IPS-20b (cell line): ENCODE measurements at regions not wholly inside any gene's neighbourhood (a gene's known extent, or its start where the extent isn't known, plus 50 kb on each side); places are given as distances from the start of the nearest gene placed in this dataset.

Source experiments
- H3K27ac ChIP-seq: one replicate; pipeline ENCODE4 v1.5.1; 2013; ENCODE audit warnings: low read length
- H3K27me3 ChIP-seq: 2 replicates; pipeline ENCODE4 v1.6.1; 2013; ENCODE audit warnings: mild to moderate bottlenecking, low read length, inconsistent platforms; ENCODE audit not compliant: insufficient read depth
- H3K36me3 ChIP-seq: 2 replicates; pipeline ENCODE4 v1.6.1; 2013; ENCODE audit warnings: low read depth, mild to moderate bottlenecking, inconsistent platforms, low read length, moderate library complexity; ENCODE audit not compliant: insufficient read depth
- H3K4me1 ChIP-seq: 2 replicates; pipeline ENCODE4 v1.6.1; 2013; ENCODE audit warnings: mild to moderate bottlenecking, control low read depth, inconsistent platforms, low read length, moderate library complexity; ENCODE audit not compliant: insufficient read depth
- H3K4me3 ChIP-seq: 2 replicates; pipeline ENCODE4 v1.5.1; 2013; ENCODE audit warnings: mild to moderate bottlenecking, low read length, inconsistent platforms
- H3K9ac ChIP-seq: 2 replicates; pipeline ENCODE4 v1.6.1; 2013; ENCODE audit warnings: low read depth, mild to moderate bottlenecking, inconsistent platforms, low read length, moderate library complexity
- H3K9me3 ChIP-seq: 2 replicates; pipeline ENCODE4 v1.6.1; 2013; ENCODE audit warnings: mild to moderate bottlenecking, low read depth, low read length, inconsistent platforms; ENCODE audit not compliant: insufficient read depth

DNA sequence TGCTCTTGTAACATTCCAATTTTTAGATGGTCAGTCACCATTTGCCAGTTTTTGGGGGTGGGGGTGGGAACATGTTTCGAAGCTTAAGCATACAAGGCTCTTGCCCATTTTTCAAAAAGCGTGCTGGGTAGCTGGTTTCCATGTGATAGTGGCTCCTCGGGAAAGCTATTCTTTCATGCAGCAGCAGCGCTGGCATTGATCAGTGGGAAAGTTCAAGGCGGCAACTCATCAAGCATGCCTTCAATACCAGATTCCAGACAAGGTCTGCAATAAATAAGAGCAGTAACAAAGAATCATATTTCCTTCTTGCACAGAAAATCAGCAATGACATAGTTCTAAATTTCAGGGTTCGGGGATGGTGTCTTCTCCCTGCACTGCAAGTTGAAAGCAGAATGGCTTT is 133.5 kb upstream of the ONECUT1 start:
- Histone ChIP-seq H3K36me3 (no peaks in the 10 kb centered on the region), H3K9ac (no peak overlapping the region), H3K27me3 (no peaks in the 10 kb centered on the region), H3K27ac (no peak overlapping the region), H3K4me1 (no peaks in the 10 kb centered on the region), H3K4me3 (no peak overlapping the region), H3K9me3 (no peaks in the 10 kb centered on the region; the same call in 1 of the 2 replicates)

DNA sequence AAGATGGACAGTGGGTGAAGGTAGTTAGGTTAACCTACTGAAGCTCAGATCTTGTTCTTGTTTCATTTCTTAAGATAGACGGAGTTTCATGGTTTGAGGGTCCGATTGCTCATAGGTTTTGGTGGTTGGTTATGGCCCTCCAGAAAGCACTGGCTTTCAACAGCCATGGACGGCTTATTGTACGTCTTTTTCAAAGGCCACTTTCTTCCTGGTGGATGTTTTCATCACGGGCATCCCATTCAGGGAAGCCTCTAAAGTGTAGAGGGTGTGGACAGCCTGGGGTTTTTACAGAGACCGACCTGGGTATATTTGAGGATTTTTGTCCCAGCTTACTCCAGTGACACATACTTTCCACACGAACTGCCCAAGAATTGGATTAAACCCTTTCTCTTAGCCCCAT is 132.7 kb upstream of the ONECUT1 start:
- Histone ChIP-seq H3K9ac (no peak overlapping the region), H3K4me3 (no peak overlapping the region), H3K27ac (no peak overlapping the region), H3K4me1 (no peaks in the 10 kb centered on the region), H3K27me3 (no peaks in the 10 kb centered on the region), H3K36me3 (no peaks in the 10 kb centered on the region), H3K9me3 (no peaks in the 10 kb centered on the region; the same call in 1 of the 2 replicates)

DNA sequence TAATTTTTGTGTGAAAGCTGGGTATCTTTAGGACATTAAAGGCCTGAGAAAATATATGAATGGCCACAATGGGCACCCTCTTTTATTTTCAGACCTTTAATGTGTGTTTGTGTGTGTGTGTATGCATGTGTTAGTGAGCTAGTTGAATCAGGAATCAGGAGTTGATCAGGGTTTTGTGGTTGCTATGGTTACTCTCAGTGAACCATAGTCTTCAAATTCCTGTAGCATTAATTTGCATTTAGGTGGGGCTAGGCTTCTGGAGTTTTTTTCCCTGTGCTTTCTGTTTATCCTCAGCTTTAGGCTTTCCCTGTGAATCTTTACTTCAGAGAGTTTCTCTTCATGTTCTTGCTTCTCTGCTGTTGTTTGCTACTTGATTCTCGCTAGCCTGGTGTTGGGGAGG is 122.0 kb upstream of the ONECUT1 start:
- no peak overlapping the region for H3K4me3 ChIP-seq
- no peak overlapping the region for H3K9ac ChIP-seq
- no peaks in the 10 kb centered on the region for H3K9me3 ChIP-seq
- no peaks in the 10 kb centered on the region for H3K27me3 ChIP-seq
- H3K27ac ChIP-seq: no peak overlapping the region
- no peaks in the 10 kb centered on the region; the same call in 1 of the 2 replicates for H3K4me1 ChIP-seq
- no peaks in the 10 kb centered on the region for H3K36me3 ChIP-seq

DNA sequence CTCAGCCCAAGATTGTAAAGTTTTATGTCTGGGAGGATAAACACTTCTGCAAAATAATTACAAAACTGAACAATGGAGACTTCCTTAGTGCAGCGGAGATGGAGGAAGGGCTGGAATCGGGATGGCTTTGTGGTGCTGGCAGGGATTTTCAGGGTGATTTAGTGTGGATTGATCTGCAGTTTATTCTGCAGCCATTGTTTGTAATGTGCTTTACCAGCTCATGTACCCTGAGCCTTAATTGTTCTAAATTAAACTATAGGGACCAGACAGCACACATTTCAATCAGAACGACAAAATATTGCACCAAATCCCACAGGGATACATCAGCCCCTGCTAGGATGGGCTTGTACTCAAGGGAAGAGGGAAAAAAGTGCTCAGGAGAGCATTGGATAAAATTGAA is 103.2 kb upstream of the ONECUT1 start:
- H3K27me3 ChIP-seq: no peaks in the 10 kb centered on the region
- no peak overlapping the region for H3K9ac ChIP-seq
- no peaks in the 10 kb centered on the region for H3K9me3 ChIP-seq
- no peaks in the 10 kb centered on the region for H3K36me3 ChIP-seq
- no peak overlapping the region for H3K27ac ChIP-seq
- no peak overlapping the region for H3K4me3 ChIP-seq
- H3K4me1 ChIP-seq: no peaks in the 10 kb centered on the region

DNA sequence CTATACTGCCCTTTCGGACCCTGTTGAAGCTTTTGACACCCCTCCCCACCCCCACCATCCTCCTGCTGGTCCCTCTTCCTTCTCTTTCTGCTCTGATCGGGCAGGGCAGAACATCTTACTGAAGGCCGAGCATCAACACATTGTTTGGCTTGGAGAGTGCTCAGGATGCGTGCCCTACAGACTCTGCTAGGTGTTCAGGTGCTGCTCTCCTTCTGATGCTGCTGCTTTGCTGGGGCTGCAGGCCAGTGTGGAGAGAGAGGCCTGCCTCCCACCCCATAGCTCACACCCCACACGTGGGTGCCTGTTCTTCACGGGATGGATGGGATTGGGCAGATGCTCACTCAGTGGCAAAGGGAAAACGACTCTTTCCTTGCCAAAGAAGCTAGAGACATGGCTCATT is 89.8 kb upstream of the ONECUT1 start:
- no peaks in the 10 kb centered on the region for H3K9me3 ChIP-seq
- no peak overlapping the region for H3K27ac ChIP-seq
- peaks cover 4% of the 10 kb centered on the region; the same call in 1 of the 2 replicates for H3K4me1 ChIP-seq
- H3K9ac ChIP-seq: no peak overlapping the region
- H3K27me3 ChIP-seq: no peaks in the 10 kb centered on the region
- no peak overlapping the region for H3K4me3 ChIP-seq
- no peaks in the 10 kb centered on the region for H3K36me3 ChIP-seq

DNA sequence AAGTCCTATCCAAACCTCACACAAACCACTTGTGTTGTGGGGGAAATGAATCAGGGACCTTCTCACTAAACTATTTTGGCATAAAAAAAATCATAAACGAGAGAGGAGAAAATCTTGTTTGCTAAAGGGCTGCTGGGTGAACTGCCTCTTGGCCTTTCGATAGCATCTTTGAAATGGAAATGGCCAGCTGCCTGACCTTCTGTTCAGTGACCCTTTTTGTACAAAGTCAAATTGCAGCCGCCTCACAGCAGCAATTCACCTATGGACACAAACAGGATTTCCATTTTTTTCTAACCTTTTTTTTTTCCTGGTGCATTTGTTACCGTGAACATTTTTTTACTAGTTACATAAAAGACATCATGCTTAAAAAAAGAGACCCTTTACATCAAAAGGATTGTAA is 89.0 kb upstream of the ONECUT1 start:
- no peak overlapping the region for H3K27ac ChIP-seq
- peaks cover 4% of the 10 kb centered on the region; the same call in 1 of the 2 replicates for H3K4me1 ChIP-seq
- H3K27me3 ChIP-seq: no peaks in the 10 kb centered on the region
- no peaks in the 10 kb centered on the region for H3K9me3 ChIP-seq
- no peak overlapping the region for H3K4me3 ChIP-seq
- H3K9ac ChIP-seq: no peak overlapping the region
- H3K36me3 ChIP-seq: no peaks in the 10 kb centered on the region

DNA sequence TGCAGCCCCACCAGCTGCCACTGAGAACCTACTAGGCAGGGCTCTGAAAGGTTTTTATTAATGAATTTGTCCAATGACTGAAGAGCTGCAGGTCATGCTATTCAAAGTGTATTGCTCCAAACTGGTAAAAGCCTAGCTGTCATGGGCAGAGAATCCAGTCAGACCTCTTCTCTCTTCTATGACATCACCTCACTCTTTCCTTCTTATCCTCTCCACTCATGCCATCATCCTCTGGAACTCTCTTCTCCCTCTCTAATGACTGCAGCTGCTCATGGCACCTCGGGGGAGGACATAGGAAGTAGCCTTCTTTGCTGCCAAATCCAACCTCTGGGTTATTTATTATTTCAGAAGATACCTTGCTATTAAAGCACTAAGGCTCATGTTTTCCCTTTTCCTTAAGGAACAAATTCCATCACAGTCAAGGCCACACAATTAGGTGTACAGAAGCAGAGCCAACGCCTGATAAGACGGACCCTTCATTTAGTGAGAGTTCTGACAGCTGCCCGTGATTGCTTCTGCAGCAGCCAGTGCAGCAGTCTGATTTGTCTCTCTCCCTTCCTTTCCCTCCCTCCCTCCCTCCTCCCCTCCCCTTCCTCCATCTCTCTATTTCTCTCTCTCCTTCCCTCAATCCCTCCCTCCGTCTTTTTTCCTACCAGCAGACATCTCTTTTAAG is 87.0 kb upstream of the ONECUT1 start:
- Histone ChIP-seq H3K9ac (no peak overlapping the region), H3K27ac (no peak overlapping the region), H3K9me3 (no peaks in the 10 kb centered on the region), H3K27me3 (no peaks in the 10 kb centered on the region), H3K4me3 (no peak overlapping the region), H3K4me1 (peaks cover 4% of the 10 kb centered on the region; the same call in 1 of the 2 replicates), H3K36me3 (no peaks in the 10 kb centered on the region)

DNA sequence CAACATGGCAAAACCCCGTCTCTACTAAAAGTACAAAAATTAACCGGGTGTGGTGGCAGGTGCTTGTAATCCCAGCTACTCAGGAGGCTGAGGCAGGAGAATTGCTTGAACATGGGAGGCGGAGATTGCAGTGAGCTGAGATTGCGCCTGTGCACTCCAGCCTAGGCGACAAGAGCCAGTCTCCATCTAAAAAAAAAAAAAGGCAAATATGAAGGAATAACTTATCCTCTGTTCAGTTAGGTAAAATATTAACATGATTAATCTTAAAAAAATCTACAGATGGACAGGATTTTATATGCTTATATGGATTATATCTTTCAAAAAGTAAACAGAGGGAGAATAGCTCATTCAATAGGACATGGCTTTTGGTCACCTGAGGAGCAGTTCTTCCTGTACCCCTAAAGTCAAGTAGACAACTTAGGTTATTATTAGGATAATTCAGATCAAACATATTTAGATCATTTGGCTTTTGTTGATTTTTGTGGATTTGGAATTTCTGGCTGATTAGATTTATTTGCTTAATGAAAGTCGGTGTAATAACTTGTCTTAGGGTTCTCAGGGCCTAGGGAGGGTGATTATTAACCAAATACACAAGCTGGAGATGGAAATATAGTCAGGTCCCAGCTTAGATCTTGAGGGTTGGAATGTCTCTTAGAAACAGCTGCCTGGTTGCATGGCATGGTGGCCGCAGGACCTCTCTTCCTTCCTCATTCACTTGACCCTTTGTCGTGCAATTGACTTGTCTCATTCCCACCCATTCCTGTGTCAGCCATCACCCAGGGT is 82.1 kb upstream of the ONECUT1 start:
- no peak overlapping the region for H3K27ac ChIP-seq
- H3K9ac ChIP-seq: no peak overlapping the region
- no peaks in the 10 kb centered on the region for H3K4me1 ChIP-seq
- H3K4me3 ChIP-seq: no peak overlapping the region
- no peaks in the 10 kb centered on the region for H3K27me3 ChIP-seq
- no peaks in the 10 kb centered on the region for H3K9me3 ChIP-seq
- H3K36me3 ChIP-seq: no peaks in the 10 kb centered on the region

DNA sequence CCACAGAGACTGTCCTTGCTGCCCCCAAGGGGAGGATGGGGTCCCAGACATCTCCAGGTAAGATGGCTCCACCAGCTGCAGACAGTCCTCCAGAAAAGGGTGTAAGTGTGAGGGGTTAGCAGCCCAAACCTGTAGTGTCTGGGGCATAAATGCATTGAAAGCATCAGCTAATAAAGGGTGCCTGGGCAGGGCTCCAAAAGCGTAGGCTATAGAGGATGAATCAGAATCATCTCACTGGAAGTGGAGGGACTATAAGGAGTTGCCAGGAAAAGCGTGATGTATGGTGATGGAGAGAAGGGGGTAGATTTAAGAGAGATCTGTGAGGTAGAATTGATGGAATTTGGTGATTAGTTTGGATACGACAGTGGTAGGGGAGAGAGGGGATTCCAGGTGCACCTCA is 79.9 kb upstream of the ONECUT1 start:
- H3K27ac ChIP-seq: no peak overlapping the region
- H3K9ac ChIP-seq: no peak overlapping the region
- no peak overlapping the region for H3K4me3 ChIP-seq
- no peaks in the 10 kb centered on the region for H3K9me3 ChIP-seq
- H3K27me3 ChIP-seq: no peaks in the 10 kb centered on the region; the same call in 1 of the 2 replicates
- H3K36me3 ChIP-seq: no peaks in the 10 kb centered on the region
- H3K4me1 ChIP-seq: no peaks in the 10 kb centered on the region

DNA sequence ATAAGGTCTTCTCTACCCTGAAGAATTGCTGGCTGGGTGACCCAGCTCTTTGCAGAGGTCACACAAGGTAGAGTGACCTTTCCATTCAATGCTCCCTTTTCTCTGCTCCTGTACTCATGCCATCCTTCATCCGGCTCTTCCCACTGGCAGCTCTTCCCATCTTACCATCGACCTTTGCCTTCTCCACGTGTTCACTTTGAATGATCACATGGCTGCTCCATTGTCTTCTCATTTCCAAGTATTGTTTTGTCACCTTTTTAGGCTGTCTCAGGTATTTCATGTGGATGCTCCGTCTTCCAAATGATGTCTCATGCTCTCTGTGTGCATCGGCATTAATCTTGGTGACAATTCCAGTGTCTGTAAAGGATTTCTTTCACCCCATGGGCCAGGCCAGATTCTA is 76.6 kb upstream of the ONECUT1 start:
- Histone ChIP-seq H3K4me1 (0 out of 2 replicates have a peak, but pooled peaks cover 4% of the 10 kb centered on the region), H3K4me3 (no peak overlapping the region), H3K36me3 (no peaks in the 10 kb centered on the region), H3K9ac (no peak overlapping the region), H3K27ac (no peak overlapping the region), H3K27me3 (no peaks in the 10 kb centered on the region; the same call in 1 of the 2 replicates), H3K9me3 (no peaks in the 10 kb centered on the region)

DNA sequence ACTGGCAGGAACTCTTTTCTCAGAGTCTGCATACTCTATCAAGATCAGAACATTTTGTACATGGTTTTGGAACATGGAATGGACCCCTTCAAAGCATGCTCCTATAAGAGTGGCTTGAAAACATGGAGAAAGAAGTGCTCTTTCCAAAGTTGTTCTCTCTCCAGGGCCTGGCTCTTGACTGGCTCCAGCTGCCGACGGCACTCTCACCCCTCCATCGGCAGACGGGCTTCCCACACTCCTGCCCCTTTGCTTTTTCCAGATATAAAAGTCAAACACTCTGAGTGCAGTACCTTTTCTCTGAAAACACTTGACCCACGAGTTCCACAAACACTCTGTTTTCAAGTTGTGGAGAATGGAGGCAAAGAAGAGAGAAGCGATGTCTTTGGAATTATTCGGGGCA is 72.5 kb upstream of the ONECUT1 start:
- H3K36me3 ChIP-seq: no peaks in the 10 kb centered on the region
- no peaks in the 10 kb centered on the region for H3K9me3 ChIP-seq
- H3K27me3 ChIP-seq: peaks cover 10% of the 10 kb centered on the region
- H3K4me1 ChIP-seq: peaks cover 16% of the 10 kb centered on the region; the same call in 1 of the 2 replicates
- H3K27ac ChIP-seq: no peak overlapping the region
- no peak overlapping the region for H3K9ac ChIP-seq
- H3K4me3 ChIP-seq: no peak overlapping the region

DNA sequence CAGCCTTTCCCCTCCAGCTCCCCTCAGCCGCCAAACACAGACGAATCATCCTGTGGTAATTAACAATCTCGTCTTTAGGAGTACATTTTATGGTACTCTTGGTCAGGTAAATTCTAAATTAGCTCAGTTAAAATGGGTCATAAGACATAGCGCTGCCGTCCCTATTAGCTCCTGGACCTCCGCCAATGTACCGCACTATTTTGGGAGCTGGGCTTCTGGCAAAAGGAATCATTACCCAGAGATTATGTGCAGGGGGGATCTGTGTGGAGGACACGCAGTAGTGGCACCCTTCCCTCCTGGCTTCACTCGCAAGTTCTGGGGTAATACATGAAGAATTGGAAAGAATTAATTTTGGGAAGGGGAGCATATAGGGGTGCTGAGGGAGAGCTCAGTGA is 68.6 kb upstream of the ONECUT1 start:
- Histone ChIP-seq H3K4me1 (peaks cover 25% of the 10 kb centered on the region), H3K36me3 (no peaks in the 10 kb centered on the region), H3K9me3 (no peaks in the 10 kb centered on the region), H3K27me3 (peaks cover 10% of the 10 kb centered on the region), H3K4me3 (0 out of 2 replicates have a peak overlapping the region, but pooled peaks have one; percentile 20), H3K27ac (no peak overlapping the region), H3K9ac (no peak overlapping the region)
